ENCODE measurements at regions not wholly inside any gene's neighbourhood (a gene's known extent, or its start where the extent isn't known, plus 50 kb on each side); places are given as distances from the start of the nearest gene placed in this dataset.
"Not testable (repeated sequence)": the region's sequence is repeated elsewhere in the genome, so short reads cannot be mapped to it uniquely, and the experiment has no call there.

DNA sequence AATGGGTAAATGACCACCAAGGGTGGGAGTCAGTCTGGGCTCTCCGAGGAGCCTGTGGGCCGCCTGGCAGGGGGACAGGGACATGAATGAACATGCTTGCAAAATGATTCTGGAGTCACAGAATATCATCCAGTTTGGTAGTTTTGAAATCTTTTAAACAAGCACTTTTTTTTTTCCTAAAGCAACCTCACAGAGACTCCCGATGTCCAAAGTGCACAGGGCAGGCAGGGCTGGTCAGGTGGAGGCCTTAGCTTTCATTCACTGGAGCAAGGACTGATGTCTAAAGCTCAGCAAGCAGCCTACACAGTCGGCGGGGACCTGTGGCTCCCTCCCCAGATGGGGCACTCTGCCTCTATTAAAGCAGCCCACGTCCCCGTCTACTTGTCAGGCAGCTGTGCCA lies 402.9 kb downstream of the PPP1R2C start:
- DNase-seq = no peak
- 71 to 85% (median 78%) methylated on average over 2 to 7 of the region's 7 CpGs for WGBS, 4 donors
- Histone ChIP-seq H3K4me1 (replicated peaks in 1 of 2) (no peaks in the 10 kb centered on the region), H3K36me3 (replicated peaks in 1 of 2) (no peaks in the 10 kb centered on the region), H3K27ac (no peak overlapping the region), H3K27me3 (peaks cover 4% of the 10 kb centered on the region), H3K4me3 (no peak overlapping the region), H3K9me3 (replicated peaks in 1 of 3) (no peaks in the 10 kb centered on the region)
- intact Hi-C loops (cut with DNase I) = no loop called here
- TF ChIP-seq POLR2A (IDR thresholded peaks at IDR 0.05) = no peak

DNA sequence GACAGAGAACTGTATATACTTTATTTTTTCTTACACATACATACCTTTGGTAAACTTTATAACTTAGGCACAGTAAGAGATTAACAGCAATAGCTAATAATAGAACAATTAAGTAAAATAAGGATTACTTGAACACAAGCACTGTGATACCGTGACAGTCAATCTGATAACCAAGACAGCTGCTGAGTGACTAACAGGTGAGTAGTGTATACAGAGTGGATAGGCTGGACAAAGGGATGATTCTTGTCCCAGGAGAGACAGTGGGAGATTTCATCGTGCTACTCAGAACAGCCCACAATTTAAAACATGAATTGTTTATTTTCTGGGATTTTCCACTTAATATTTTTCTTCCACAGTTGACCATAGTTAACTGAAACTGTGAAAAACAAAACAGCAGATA lies 411.8 kb downstream of the PPP1R2C start:
- no peaks in the 10 kb centered on the region for H3K9me3 ChIP-seq (replicated peaks in 1 of 3)
- no peaks in the 10 kb centered on the region for H3K36me3 ChIP-seq (replicated peaks in 1 of 2)
- no peak overlapping the region for H3K4me3 ChIP-seq
- TF ChIP-seq POLR2A (IDR thresholded peaks at IDR 0.05) = no peak
- TF ChIP-seq, protein P1, sequence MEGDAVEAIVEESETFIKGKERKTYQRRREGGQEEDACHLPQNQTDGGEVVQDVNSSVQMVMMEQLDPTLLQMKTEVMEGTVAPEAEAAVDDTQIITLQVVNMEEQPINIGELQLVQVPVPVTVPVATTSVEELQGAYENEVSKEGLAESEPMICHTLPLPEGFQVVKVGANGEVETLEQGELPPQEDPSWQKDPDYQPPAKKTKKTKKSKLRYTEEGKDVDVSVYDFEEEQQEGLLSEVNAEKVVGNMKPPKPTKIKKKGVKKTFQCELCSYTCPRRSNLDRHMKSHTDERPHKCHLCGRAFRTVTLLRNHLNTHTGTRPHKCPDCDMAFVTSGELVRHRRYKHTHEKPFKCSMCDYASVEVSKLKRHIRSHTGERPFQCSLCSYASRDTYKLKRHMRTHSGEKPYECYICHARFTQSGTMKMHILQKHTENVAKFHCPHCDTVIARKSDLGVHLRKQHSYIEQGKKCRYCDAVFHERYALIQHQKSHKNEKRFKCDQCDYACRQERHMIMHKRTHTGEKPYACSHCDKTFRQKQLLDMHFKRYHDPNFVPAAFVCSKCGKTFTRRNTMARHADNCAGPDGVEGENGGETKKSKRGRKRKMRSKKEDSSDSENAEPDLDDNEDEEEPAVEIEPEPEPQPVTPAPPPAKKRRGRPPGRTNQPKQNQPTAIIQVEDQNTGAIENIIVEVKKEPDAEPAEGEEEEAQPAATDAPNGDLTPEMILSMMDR (IDR thresholded peaks at IDR 0.05) = no peak
- no peak for DNase-seq
- WGBS, 4 donors = 74 to 87% (median 77%) methylated on average over 2 of the region's 2 CpGs
- H3K4me1 ChIP-seq (replicated peaks in 1 of 2) = no peaks in the 10 kb centered on the region
- no peaks in the 10 kb centered on the region for H3K27me3 ChIP-seq
- no peak overlapping the region for H3K27ac ChIP-seq
- intact Hi-C loops (cut with DNase I) = no loop called here

DNA sequence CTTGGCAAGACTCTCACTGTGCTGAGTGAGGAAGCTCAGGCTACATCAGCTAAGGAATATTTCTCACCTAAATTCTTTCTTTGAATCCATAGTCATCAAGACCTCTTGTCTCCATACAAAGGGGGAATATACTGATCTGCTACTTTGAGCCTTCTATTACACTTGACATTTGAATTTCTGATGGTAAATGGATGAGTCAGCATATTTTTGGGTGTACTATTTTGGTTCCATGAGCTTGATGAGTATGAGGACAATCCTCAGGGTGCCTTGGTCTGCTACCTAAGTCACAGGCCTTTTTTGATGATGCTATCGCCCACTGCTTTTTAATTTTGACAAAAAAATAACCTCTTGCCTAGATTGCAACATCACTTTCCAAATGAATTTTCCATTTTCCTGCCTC lies 415.7 kb downstream of the PPP1R2C start:
- TF ChIP-seq POLR2A (IDR thresholded peaks at IDR 0.05) = no peak
- TF ChIP-seq, protein P1 (IDR thresholded peaks at IDR 0.05) = no peak
- Histone ChIP-seq H3K4me3 (no peak overlapping the region), H3K27ac (no peak overlapping the region), H3K36me3 (replicated peaks in 1 of 2) (no peaks in the 10 kb centered on the region), H3K27me3 (no peaks in the 10 kb centered on the region), H3K9me3 (replicated peaks in 1 of 3) (no peaks in the 10 kb centered on the region), H3K4me1 (replicated peaks in 1 of 2) (no peaks in the 10 kb centered on the region)
- DNase-seq = no peak
- intact Hi-C loops (cut with DNase I) = no loop called here
- WGBS, 4 donors = 77 to 100% (median 86%) methylated on average over 1 of the region's 1 CpG

DNA sequence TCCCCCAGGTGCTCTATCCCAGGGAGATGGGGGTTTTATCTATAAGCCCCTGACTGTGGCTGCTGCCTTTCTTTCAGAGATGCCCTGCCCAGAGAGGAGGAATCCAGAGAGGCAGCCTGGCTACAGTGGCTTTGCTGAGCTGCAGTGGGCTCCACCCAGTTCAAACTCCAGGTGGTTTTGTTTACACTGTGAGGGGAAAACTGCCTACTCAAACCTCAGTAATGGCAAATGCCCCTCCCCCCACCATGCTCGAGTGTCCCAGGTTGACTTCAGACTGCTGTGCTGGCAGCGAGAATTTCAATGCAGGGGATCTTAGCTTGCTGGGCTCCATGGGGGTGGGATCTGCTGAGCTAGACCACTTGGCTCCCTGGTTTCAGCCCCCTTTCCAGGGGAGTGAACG lies 419.6 kb upstream of the CASK start:
- H3K36me3 ChIP-seq (replicated peaks in 1 of 2); intact Hi-C loops (cut with DNase I); H3K4me1 ChIP-seq (replicated peaks in 1 of 2); DNase-seq; H3K27me3 ChIP-seq; H3K9me3 ChIP-seq (replicated peaks in 1 of 3); H3K4me3 ChIP-seq; H3K27ac ChIP-seq: not testable (repeated sequence)
- 49 to 81% (median 72%) methylated on average over 3 of the region's 3 CpGs; no CpG with 5 or more reads in 1 of the 4 donors for WGBS, 4 donors
